ENCODE measurements at regions not wholly inside any gene's neighbourhood (a gene's known extent, or its start where the extent isn't known, plus 50 kb on each side); places are given as distances from the start of the nearest gene placed in this dataset.

- no peaks in the 10 kb centered on the region for H3K9me2 ChIP-seq
- TF ChIP-seq SIN3A (IDR thresholded peaks at IDR 0.05; ENCODE audit: borderline replicate concordance, low read depth, low read length) (no peak), TAF1 (IDR thresholded peaks at IDR 0.05; ENCODE audit: borderline replicate concordance, low read depth, low read length) (no peak), ZBTB33 (IDR thresholded peaks at IDR 0.05; ENCODE audit: borderline replicate concordance, low read depth) (no peak), NRF1 (IDR thresholded peaks at IDR 0.05; ENCODE audit: low read depth, low read length) (no peak), RXRA (IDR thresholded peaks at IDR 0.05; ENCODE audit: borderline replicate concordance, low read depth) (no peak), USF2 (IDR thresholded peaks at IDR 0.05; ENCODE audit: borderline replicate concordance, low read depth, low read length) (no peak), NFIC (IDR thresholded peaks at IDR 0.05; ENCODE audit: borderline replicate concordance) (no peak), RAD21 (IDR thresholded peaks at IDR 0.05; ENCODE audit: low read length) (no peak), TCF12 (IDR thresholded peaks at IDR 0.05) (no peak), RCOR1 (IDR thresholded peaks at IDR 0.05; ENCODE audit: low read length) (no peak), MXI1 (IDR thresholded peaks at IDR 0.05; ENCODE audit: low read depth, low read length) (no peak)
- 23% methylated on average over 3 of the region's 3 CpGs for WGBS (ENCODE audit: low lambda C conversion rate)
- peaks cover 10% of the 10 kb centered on the region; the same call in 1 of the 2 replicates for H3K27me3 ChIP-seq (ENCODE audit: insufficient read depth)
- peaks cover 3 to 5% of the 10 kb centered on the region in 2 experiments; a peak in 1 of 4 replicates for H3K4me1 ChIP-seq (ENCODE audit: control insufficient read depth in 1 of 2, insufficient read depth in 2 of 2, low read depth in 1 of 2, low read length in 1 of 2)
- no peak overlapping the region for H3K9ac ChIP-seq
- H3K36me3 ChIP-seq (replicated peaks in 1 of 2; ENCODE audit: control insufficient read depth in 1 of 2, insufficient read depth in 2 of 2, low read length in 1 of 2): no peaks in the 10 kb centered on the region
- no peaks in the 10 kb centered on the region for H3F3A ChIP-seq (replicated peaks; ENCODE audit: insufficient read depth)
- H3K79me2 ChIP-seq (ENCODE audit: insufficient read depth): no peaks in the 10 kb centered on the region
- H2AFZ ChIP-seq (ENCODE audit: low read depth): no peak overlapping the region
- POLR2A ChIA-PET: no interaction called here
- no peak overlapping the region for H3K4me3 ChIP-seq (ENCODE audit: low read depth in 2 of 2, low read length in 1 of 2)
- no peak for DNase-seq
- CTCF ChIA-PET: no interaction called here
- no peaks in the 10 kb centered on the region for H4K20me1 ChIP-seq (ENCODE audit: insufficient read depth)
- no peaks in the 10 kb centered on the region for H3K9me3 ChIP-seq
- no peak overlapping the region for H3K27ac ChIP-seq (ENCODE audit: low read depth in 2 of 2, low read length in 1 of 2)
- no peak overlapping the region for H3K4me2 ChIP-seq
Observed at GRCh38 chr21:35699361-35699760, 361.0 kb downstream of the SETD4 start.

GRCh38 chr21:35697321-35697808, 363.0 kb downstream of the SETD4 start:
- peaks cover 7% of the 10 kb centered on the region; the same call in 1 of the 2 replicates for H3K27me3 ChIP-seq (ENCODE audit: insufficient read depth)
- H3K4me3 ChIP-seq (ENCODE audit: low read depth in 2 of 2, low read length in 1 of 2): no peak overlapping the region
- H3K9me2 ChIP-seq: no peaks in the 10 kb centered on the region
- no peaks in the 10 kb centered on the region for H3F3A ChIP-seq (replicated peaks; ENCODE audit: insufficient read depth)
- peak overlapping the region; percentile 35; the same call in 1 of the 2 replicates for H3K4me2 ChIP-seq
- H3K36me3 ChIP-seq (replicated peaks in 1 of 2; ENCODE audit: control insufficient read depth in 1 of 2, insufficient read depth in 2 of 2, low read length in 1 of 2): no peaks in the 10 kb centered on the region
- peaks cover 3 to 5% of the 10 kb centered on the region in 2 experiments; a peak in 1 of 4 replicates for H3K4me1 ChIP-seq (ENCODE audit: control insufficient read depth in 1 of 2, insufficient read depth in 2 of 2, low read depth in 1 of 2, low read length in 1 of 2)
- no peak overlapping the region for H3K27ac ChIP-seq (ENCODE audit: low read depth in 2 of 2, low read length in 1 of 2)
- WGBS (ENCODE audit: low lambda C conversion rate): 0% methylated on average over 1 of the region's 3 CpGs
- no peaks in the 10 kb centered on the region for H3K9me3 ChIP-seq
- H4K20me1 ChIP-seq (ENCODE audit: insufficient read depth): no peaks in the 10 kb centered on the region
- ChIA-PET CTCF (no interaction called here), POLR2A (no interaction called here)
- H3K79me2 ChIP-seq (ENCODE audit: insufficient read depth): no peaks in the 10 kb centered on the region
- no peak overlapping the region for H3K9ac ChIP-seq
- no peak overlapping the region for H2AFZ ChIP-seq (ENCODE audit: low read depth)
- TF ChIP-seq PBX3 (IDR thresholded peaks at IDR 0.05) (0 out of 2 replicates have a peak, but pooled peaks have one; percentile 19), YY1 (IDR thresholded peaks at IDR 0.05; ENCODE audit: low read depth) (no peak), NFIC (IDR thresholded peaks at IDR 0.05; ENCODE audit: borderline replicate concordance) (peak; percentile 52)
- DNase-seq: no peak

All from SK-N-SH (cell line).